ENCODE measurements at regions not wholly inside any gene's neighbourhood (a gene's known extent, or its start where the extent isn't known, plus 50 kb on each side); places are given as distances from the start of the nearest gene placed in this dataset.

DNA sequence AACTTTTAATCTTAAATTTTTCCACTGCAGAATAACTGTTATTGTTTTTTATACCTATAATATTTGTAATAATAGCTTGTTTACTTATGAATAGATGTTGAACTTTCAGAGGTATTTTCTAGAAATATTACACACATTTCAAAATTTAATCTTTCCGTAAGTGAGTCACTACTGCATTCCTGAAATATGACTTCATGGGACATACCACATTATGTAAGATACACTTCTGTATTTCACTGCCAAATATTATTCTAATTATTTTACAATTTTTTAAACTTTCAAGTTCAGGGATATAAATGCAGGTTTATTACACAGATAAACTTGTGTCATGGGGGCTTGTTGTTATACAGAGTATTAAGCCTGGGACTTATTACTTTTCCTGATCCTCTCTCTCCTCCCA lies 2220.5 kb downstream of the NCAM2 start:
- no peak overlapping the region for H3K4me3 ChIP-seq
- H3K36me3 ChIP-seq, result no peaks in the 10 kb centered on the region
- intact Hi-C loops (cut with DNase I), result no loop called here
- H3K4me1 ChIP-seq, result no peaks in the 10 kb centered on the region
- ATAC-seq (no peak), DNase-seq (no peak)
- H3K27me3 ChIP-seq, result no peaks in the 10 kb centered on the region
- H3K27ac ChIP-seq, result no peak overlapping the region
- TF ChIP-seq, protein P1, sequence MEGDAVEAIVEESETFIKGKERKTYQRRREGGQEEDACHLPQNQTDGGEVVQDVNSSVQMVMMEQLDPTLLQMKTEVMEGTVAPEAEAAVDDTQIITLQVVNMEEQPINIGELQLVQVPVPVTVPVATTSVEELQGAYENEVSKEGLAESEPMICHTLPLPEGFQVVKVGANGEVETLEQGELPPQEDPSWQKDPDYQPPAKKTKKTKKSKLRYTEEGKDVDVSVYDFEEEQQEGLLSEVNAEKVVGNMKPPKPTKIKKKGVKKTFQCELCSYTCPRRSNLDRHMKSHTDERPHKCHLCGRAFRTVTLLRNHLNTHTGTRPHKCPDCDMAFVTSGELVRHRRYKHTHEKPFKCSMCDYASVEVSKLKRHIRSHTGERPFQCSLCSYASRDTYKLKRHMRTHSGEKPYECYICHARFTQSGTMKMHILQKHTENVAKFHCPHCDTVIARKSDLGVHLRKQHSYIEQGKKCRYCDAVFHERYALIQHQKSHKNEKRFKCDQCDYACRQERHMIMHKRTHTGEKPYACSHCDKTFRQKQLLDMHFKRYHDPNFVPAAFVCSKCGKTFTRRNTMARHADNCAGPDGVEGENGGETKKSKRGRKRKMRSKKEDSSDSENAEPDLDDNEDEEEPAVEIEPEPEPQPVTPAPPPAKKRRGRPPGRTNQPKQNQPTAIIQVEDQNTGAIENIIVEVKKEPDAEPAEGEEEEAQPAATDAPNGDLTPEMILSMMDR (IDR thresholded peaks at IDR 0.05), result no peak
- H3K9me3 ChIP-seq, result no peaks in the 10 kb centered on the region

DNA sequence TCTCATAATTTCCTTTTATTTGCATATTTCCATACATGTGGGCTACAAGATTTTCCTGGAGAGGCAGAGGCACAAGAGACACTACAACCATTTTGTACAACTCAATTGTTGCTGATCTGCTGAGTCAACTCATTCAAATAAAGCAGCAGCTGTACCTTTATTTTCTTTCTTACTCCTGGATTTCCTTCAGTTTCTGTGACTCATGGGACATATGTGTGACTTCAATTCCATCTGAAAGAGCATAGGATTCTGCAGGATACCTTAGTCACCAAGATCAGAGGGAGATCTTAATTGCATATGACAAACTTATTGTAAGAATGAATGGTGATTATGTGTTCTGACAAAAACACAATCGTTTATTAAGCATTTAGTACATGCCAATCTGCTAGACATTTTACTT lies 2219.4 kb downstream of the NCAM2 start:
- H3K9me3 ChIP-seq, result no peaks in the 10 kb centered on the region
- DNase-seq, result no peak
- no peak overlapping the region for H3K4me3 ChIP-seq
- no peak for ATAC-seq
- H3K4me1 ChIP-seq, result no peaks in the 10 kb centered on the region
- no peak overlapping the region for H3K27ac ChIP-seq
- TF ChIP-seq, protein P1 (IDR thresholded peaks at IDR 0.05), result no peak
- no peaks in the 10 kb centered on the region for H3K27me3 ChIP-seq
- no peaks in the 10 kb centered on the region for H3K36me3 ChIP-seq
- intact Hi-C loops (cut with DNase I), result no loop called here

DNA sequence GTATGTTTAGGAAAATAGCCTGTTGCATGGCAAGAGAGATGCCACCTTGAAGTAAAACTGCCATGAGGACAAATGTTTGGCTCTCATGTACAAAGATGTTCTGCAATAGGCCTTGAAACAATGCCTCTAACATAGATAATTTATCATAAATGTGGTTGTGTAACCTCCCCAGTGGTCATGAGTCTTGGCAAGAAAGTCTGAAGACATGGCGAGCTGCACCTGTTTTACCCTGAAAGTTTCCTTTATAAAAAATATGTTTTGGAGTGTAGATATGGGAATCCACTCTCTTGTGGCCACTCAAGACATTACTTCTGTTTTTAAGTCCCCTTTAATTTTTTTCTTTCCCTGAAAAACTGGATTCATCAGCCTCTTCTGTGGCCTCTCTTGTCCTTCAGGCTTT lies 2217.1 kb downstream of the NCAM2 start:
- TF ChIP-seq, protein P1 (IDR thresholded peaks at IDR 0.05), result no peak
- ATAC-seq (no peak), DNase-seq (no peak)
- H3K27me3 ChIP-seq, result no peaks in the 10 kb centered on the region
- no peaks in the 10 kb centered on the region for H3K36me3 ChIP-seq
- intact Hi-C loops (cut with DNase I), result no loop called here
- no peaks in the 10 kb centered on the region for H3K4me1 ChIP-seq
- no peak overlapping the region for H3K4me3 ChIP-seq
- H3K27ac ChIP-seq, result no peak overlapping the region
- no peaks in the 10 kb centered on the region for H3K9me3 ChIP-seq
